ENCODE measurements at regions not wholly inside any gene's neighbourhood (a gene's known extent, or its start where the extent isn't known, plus 50 kb on each side); places are given as distances from the start of the nearest gene placed in this dataset.
A peak's percentile ranks its signal among the peaks of the same experiment; 100 is the strongest.
"Not testable (repeated sequence)": the region's sequence is repeated elsewhere in the genome, so short reads cannot be mapped to it uniquely, and the experiment has no call there.

DNA sequence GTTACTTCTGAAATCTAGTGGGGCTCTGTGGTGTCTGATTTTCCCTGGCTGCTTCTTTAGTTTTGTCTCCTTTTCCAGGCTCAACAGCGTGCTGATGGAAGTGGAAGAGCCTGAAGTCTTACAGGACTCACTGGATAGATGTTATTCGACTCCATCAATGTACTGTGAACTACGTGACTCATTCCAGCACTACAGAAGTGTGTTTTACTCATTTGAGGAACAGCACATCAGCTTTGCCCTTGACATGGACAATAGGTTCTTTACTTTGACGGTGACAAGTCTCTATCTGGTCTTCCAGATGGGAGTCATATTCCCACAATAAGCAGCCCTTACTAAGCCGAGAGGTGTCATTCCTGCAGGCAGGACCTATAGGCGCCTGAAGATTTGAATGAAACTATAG lies 51.1 kb downstream of the NBPF8 start:
- DNase-seq (ENCODE audit: low read depth in 2 of 2): not testable (repeated sequence)

GRCh38 chr1:120477663-120478062 lies 62.8 kb downstream of the NBPF8 start:
- DNase-seq (ENCODE audit: low read depth in 2 of 2): not testable (repeated sequence)

DNA sequence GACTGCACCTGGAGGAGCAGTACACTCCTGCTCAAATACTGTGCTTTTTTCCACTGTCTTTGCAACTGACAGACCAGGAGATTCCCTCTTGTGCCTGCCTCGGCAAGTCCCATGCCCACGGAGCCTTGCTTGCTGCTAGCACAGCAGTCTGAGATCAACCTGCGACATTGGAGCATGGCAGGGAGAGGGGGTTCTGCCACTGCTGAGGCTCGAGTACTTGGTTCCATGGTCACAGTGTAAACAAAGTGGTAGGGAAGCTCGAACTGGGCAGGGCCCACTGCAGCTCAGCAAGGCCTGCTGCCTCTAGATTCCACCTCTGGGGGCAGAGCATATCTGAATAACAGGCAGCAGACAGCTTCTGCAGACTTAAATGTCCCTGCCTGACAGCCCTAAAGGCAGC lies 63.6 kb downstream of the NBPF8 start:
- DNase-seq (ENCODE audit: low read depth in 2 of 2): not testable (repeated sequence)

DNA sequence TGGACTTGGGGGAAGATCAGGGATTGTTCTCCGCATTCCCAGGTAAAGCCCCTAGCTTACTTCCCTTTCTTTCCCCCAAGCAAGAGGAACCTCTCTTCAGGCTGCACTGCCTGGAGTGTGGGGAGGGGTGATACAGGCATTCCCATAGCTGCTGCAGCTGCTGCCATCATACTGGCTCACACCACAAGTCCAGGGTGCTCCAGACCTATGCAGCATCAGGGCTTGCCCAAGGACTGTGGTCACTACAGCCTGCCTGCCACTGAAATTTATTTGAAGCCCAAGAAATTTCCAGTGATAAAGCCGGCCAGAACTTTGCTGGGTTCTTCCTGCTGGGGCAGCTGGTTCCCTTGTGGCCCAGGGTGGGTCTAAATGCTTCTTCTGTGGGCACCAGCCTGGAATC lies 72.7 kb downstream of the NBPF8 start:
- not testable (repeated sequence) for DNase-seq (ENCODE audit: low read depth in 2 of 2)

DNA sequence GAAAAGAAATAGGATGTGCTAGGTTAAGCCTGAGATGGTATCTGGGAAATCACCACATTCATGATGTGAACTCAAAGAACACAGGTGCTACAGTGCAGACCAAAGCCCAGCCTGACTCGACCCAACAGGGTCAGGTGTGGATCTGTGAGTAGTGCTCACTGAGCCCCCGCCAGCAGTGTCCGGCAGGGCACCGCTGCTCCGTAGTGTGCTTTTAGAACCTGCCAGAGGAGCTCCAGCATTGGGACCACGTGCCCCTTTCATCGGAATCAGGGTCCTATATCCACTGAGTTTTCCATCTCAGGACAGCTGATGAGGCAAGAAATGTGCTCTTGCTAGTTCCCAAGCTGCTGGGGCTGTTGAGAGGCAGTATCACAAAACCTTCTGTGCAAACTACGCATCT lies 74.4 kb downstream of the NBPF8 start:
- DNase-seq (ENCODE audit: low read depth in 2 of 2): not testable (repeated sequence)

- not testable (repeated sequence) for DNase-seq (ENCODE audit: low read depth in 2 of 2)
Observed at GRCh38 chr1:120497145-120497544, 82.3 kb downstream of the NBPF8 start.

DNA sequence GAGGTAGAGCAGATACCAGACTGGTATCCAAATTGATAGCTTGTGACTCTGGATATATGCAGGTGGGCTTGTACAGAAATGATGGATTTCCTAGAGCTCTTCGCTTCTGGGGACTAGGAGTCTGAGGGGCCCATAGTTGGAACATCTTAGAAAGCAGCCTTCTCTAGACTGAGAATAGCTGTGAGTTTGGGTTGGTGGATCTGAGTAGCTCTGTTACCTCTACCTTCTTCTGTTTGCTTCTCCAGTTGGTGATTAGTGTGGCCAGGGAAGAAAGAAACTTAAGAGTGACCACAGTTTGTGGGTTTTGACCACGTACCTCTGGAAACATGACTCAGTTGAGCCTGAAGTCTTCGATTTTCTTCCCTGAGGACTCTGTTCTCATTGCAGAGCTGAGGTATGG lies 88.4 kb downstream of the NBPF8 start:
- DNase-seq (ENCODE audit: low read depth in 2 of 2): not testable (repeated sequence)

- DNase-seq (ENCODE audit: low read depth in 2 of 2): not testable (repeated sequence)
Observed at GRCh38 chr1:120506352-120506751, 91.5 kb downstream of the NBPF8 start.

DNA sequence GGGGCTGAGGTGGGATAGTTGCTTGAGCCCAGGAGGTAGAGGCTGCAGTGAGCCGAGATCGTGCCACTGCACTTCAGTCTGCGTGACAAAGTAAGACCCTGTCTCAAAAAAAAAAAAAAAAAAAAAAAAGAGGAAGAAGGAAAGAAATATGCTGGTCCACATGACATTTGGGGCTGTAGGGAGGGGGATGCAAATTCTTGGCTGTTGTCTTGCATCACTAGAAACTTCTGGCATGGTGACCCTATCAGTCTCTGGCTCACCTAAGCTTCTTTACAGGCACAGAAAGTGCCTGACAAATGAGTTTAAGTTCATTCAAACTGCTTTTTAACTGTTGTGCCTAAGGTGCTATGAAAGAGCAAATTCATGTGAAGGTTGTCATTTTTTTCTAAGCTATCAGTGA lies 93.5 kb downstream of the NBPF8 start:
- not testable (repeated sequence) for DNase-seq (ENCODE audit: low read depth in 2 of 2)

DNA sequence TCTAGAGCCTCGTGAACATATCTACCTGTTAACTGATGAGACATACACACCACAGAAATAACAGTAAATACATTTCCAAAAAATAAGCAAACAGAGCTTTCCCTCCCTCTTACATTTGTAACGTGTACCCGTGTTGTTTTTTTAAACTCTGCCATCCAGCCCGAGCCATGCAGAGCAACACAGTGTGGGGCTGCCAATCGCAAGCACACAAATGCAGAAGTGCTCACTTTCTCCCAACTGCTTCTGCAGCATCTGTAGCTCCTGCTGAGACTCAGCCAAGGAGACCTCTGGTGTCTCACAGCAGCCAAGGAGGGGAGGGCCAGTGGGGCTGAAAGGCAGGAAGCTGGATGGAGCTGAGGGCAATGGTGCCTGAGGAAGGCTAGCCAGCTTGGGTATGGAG lies 94.4 kb downstream of the NBPF8 start:
- not testable (repeated sequence) for DNase-seq (ENCODE audit: low read depth in 2 of 2)

GRCh38 chr1:120513099-120513498 lies 98.3 kb downstream of the NBPF8 start:
- not testable (repeated sequence) for DNase-seq (ENCODE audit: low read depth in 2 of 2)

DNA sequence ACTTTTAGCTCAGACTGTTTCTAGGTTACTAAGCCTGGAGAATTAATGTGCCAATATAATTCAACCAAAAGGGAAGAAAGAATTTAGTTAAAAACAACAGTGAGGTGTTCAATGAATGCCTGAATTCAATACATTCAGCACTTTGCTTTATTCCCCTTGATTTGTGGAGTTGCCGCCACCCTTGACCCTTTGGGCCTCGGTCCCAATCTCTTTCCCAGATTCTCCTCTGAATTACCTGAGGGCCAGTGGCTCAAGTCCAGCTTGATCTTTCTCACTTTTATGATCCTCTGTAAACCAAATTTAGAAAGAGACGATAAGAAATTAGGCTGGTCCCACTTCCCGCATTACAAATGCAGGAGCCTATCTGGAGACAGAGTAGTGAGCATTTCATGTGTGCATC lies 98.7 kb downstream of the NBPF8 start:
- not testable (repeated sequence) for DNase-seq (ENCODE audit: low read depth in 2 of 2)

DNA sequence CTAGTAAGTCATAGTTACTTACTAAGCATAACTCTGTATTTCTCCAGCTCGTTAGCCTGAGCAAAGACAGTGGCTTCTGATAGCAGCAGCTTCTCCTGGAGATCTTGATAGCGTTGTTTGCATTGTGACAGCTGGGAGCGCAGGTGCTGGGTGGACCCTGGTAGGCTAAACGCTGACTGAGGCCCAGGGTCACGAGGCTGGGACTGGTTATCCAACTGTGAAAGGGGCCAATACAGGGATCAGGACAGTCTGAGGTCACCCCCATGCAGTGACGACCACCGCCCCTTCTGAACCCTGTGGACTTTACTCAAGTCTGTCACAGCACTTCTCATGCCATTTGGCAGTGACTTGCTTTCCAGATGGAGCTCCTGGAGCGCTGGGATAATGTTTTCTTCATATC lies 104.4 kb downstream of the NBPF8 start:
- DNase-seq (ENCODE audit: low read depth in 2 of 2): not testable (repeated sequence)

DNA sequence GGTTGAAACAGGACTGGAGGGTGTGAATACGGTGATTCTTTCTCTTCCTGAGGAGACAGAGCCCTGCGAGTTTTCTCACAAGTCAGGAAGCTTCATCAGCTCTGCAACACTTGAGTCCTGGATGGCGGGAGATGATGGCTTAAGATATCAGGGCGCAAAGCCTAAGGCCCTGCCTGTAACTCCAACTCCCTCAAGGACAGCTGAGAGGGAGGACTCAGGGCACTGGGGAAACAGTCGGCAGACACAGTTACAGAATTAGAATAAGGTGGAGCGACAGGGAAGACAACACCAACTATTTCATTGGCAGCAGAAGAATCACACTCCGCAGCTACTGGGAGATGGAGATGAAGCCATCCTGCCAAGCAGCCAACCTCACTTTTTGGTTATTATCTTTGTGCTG lies 109.6 kb downstream of the NBPF8 start:
- DNase-seq (ENCODE audit: low read depth in 2 of 2): not testable (repeated sequence)

DNA sequence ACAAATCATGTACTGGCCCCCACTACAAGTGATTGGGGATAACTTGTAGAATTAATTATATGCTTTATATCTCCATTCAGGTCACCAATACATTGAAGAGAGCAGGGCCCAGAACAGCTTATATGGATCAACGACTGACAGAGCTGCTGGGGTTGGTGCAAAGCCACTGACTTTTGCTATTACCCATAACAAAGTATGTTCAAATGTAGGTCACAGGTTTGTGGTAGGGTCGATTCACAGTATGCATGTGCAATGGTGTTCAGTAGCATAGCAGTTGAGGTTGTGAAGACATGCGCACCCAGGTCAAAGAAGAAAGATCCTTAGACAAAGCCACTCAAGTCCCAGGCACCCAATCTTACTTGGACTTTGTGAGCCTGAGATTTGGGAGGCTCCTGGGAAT lies 110.6 kb downstream of the NBPF8 start:
- not testable (repeated sequence) for DNase-seq (ENCODE audit: low read depth in 2 of 2)

DNA sequence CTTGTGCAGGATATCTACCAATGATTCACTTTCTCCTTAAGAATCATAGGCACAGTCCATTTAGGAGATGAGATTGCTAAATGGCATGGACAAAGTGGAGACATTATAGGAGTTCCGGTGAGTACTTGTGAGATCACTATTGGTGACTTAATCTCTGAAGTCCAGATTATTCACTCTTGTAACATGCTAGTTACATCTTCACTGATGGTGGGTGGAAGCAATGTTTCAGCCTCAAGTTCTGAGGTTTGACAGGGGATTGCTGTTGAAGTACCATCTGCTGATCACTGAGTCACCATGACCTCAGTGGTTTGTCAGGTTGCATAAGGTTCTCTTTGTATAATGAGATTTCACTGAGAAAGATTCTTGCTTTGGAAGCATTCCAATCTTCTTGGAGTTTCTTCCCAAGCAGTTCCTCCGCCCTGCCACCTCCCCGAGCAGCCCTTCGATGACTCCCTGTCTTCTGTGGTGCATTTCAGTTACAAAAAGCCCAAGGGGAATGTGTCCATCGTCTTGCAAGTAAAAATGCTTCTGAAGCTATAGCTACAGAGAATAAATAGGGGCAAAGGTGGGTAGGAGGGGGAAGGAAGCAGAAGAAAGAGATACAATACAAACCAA lies 114.7 kb downstream of the NBPF8 start:
- DNase-seq (ENCODE audit: low read depth in 2 of 2): not testable (repeated sequence)

DNA sequence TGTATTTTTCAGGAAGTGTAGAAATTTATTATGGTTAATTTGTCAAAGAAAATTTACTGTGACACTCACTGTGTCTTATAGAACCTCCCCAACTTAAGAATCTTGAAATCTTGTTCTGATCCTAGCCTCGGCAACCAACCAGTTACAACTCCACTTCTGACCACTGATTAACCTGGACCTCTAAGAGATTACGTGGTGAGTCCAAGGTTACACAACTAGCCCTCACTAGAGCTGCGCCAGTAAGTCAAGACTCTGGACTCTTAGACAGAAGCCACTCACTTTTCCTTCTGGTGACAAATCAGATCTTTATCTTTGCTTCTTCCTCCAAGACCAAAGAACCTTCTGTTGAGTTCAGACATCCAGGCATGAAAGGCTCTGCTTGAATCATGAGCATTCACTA lies 116.6 kb downstream of the NBPF8 start:
- DNase-seq (ENCODE audit: low read depth in 2 of 2): not testable (repeated sequence)

GRCh38 chr1:120534361-120535047 lies 119.7 kb downstream of the NBPF8 start:
- DNase-seq (ENCODE audit: low read depth in 2 of 2): not testable (repeated sequence)

- DNase-seq (ENCODE audit: low read depth in 2 of 2): not testable (repeated sequence)
Observed at GRCh38 chr1:120535052-120535451, 120.2 kb downstream of the NBPF8 start.

GRCh38 chr1:120541394-120541793 lies 126.6 kb downstream of the NBPF8 start:
- not testable (repeated sequence) for DNase-seq (ENCODE audit: low read depth in 2 of 2)

DNA sequence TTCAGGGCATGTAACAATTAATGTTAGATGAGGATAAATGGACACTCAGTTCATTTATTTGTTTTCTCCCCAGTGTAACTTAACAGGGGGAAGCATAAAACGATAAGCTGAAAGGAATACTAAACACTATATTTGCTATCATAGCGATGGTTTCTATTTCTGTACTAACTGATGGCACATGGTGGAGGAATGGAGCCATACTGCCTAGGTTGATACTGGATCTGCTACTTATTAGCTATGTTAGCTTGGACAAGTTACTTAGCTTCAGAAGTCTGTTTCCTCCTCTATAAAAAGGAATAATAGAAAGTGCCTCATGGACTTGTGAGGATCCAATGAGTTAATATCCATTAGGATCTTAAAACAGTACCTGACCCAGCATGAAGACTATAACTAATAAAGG lies 127.5 kb downstream of the NBPF8 start:
- DNase-seq (ENCODE audit: low read depth in 2 of 2): not testable (repeated sequence)

DNA sequence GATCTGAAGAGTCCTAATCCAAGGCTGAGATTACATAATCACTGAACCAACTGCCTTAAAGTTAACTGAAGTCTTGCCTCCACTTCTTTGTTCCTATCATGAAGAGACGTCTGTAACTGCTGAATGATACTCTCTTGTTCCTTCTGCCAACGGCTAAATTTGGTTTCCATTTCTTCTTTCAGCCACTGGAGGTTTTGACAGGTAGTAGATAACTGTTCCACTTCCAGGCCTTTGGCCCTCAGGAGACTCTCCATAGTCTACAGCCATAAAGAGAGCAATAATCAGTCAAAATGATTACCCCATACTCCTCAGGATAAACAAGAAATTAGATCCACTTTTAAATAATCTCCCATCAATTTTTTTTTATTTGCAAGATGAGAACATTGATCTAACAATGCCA lies 128.1 kb downstream of the NBPF8 start:
- not testable (repeated sequence) for DNase-seq (ENCODE audit: low read depth in 2 of 2)

DNA sequence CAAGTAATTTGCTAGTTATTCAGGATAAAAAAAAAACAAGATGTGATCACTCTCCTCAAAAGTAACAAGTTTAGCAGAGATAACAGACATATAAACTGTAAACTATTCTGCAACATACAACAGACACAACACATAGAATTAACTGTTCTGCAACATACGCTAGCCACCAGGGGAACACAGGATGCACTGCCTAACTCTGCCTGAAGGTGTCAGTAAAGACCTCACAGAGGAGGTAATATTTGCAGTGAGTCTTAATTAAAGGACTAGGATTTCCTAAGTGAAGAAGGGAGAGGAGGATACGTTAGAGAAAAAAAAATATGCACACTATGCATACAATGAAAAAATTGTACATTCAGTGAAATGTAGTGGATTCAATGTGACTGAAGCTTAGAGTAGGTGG lies 129.6 kb downstream of the NBPF8 start:
- DNase-seq (ENCODE audit: low read depth in 2 of 2): peak; percentile 64 to 65

Data from stimulated activated CD8-positive, alpha-beta memory T cell treated with anti-CD3 and anti-CD28 coated beads, Interleukin-7, amount 100 ng/mL, for 1 hour (primary cell).